ENCODE measurements at regions not wholly inside any gene's neighbourhood (a gene's known extent, or its start where the extent isn't known, plus 50 kb on each side); places are given as distances from the start of the nearest gene placed in this dataset.
A peak's percentile ranks its signal among the peaks of the same experiment; 100 is the strongest.

- no peaks in the 10 kb centered on the region for H3K36me3 Mint-ChIP-seq (ENCODE audit: insufficient read depth, unreplicated experiment)
- Histone ChIP-seq H3K4me1 (no peaks in the 10 kb centered on the region), H3K4me3 (ENCODE audit: low read depth, low read length) (no peak overlapping the region), H3K27me3 (replicated peaks; ENCODE audit: control insufficient read depth, insufficient read depth, low read length) (no peaks in the 10 kb centered on the region), H3K36me3 (ENCODE audit: control insufficient read depth, insufficient read depth, low read length) (no peaks in the 10 kb centered on the region), H3K9me3 (no peaks in the 10 kb centered on the region)
- H3K9me3 Mint-ChIP-seq (ENCODE audit: unreplicated experiment): no peaks in the 10 kb centered on the region
- H3K27me3 Mint-ChIP-seq (ENCODE audit: insufficient read depth, unreplicated experiment): peaks cover 29% of the 10 kb centered on the region
- intact Hi-C loops (cut with micrococcal nuclease; ENCODE audit: unreplicated experiment): loop anchor here (1.0 kb wide), 1 partner anchor 317 kb away; no protein-coding TSS in a partner anchor
- BruUV-seq (replicated peaks): no TSS peak
- ChIA-PET CTCF (interaction anchor here (0.7 to 1.8 kb wide), 2 partner anchors 235 to 317 kb away, joined by 3 to 8 read pairs; no protein-coding TSS in a partner anchor), POLR2A (no interaction called here)
- H3K4me3 Mint-ChIP-seq (ENCODE audit: unreplicated experiment): no peak overlapping the region
- no peak overlapping the region for H3K27ac Mint-ChIP-seq (ENCODE audit: unreplicated experiment)
- DNase-seq: peak in 1 of 2 experiments; percentile 20
- peak; percentile 12 to 36 for TF ChIP-seq CTCF (IDR thresholded peaks at IDR 0.05; ENCODE audit: insufficient read depth in 1 of 2, low read depth in 1 of 2, low read length in 1 of 2, severe bottlenecking in 1 of 2, unreplicated experiment in 1 of 2)
- no peaks in the 10 kb centered on the region for H3K4me1 Mint-ChIP-seq (ENCODE audit: low read depth, unreplicated experiment)
Measured at GRCh38 chr3:193129607-193130006, 111.4 kb upstream of the PLAAT1 start.

- no peak for DNase-seq
- no peaks in the 10 kb centered on the region for H3K4me1 Mint-ChIP-seq (ENCODE audit: low read depth, unreplicated experiment)
- H3K4me1 ChIP-seq: no peaks in the 10 kb centered on the region
- H3K27me3 Mint-ChIP-seq (ENCODE audit: insufficient read depth, unreplicated experiment): peaks cover 28% of the 10 kb centered on the region
- H3K36me3 ChIP-seq (ENCODE audit: control insufficient read depth, insufficient read depth, low read length): no peaks in the 10 kb centered on the region
- H3K9me3 ChIP-seq: no peaks in the 10 kb centered on the region
- H3K27me3 ChIP-seq (replicated peaks; ENCODE audit: control insufficient read depth, insufficient read depth, low read length): no peaks in the 10 kb centered on the region
- BruUV-seq (replicated peaks): no TSS peak
- CTCF ChIA-PET: interaction anchor here (0.6 to 1.8 kb wide), 2 partner anchors 71 to 317 kb away, joined by 3 to 8 read pairs; no protein-coding TSS in a partner anchor
- H3K27ac Mint-ChIP-seq (ENCODE audit: unreplicated experiment): no peak overlapping the region
- TF ChIP-seq CTCF (IDR thresholded peaks at IDR 0.05; ENCODE audit: insufficient read depth in 1 of 2, low read depth in 1 of 2, low read length in 1 of 2, severe bottlenecking in 1 of 2, unreplicated experiment in 1 of 2): no peak
- intact Hi-C loops (cut with micrococcal nuclease; ENCODE audit: unreplicated experiment): no loop called here
- H3K9me3 Mint-ChIP-seq (ENCODE audit: unreplicated experiment): no peaks in the 10 kb centered on the region
- H3K4me3 Mint-ChIP-seq (ENCODE audit: unreplicated experiment): no peak overlapping the region
- no peaks in the 10 kb centered on the region for H3K36me3 Mint-ChIP-seq (ENCODE audit: insufficient read depth, unreplicated experiment)
- POLR2A ChIA-PET: no interaction called here
- no peak overlapping the region for H3K4me3 ChIP-seq (ENCODE audit: low read depth, low read length)
Measured at GRCh38 chr3:193130576-193130975, 110.4 kb upstream of the PLAAT1 start.

GRCh38 chr3:193132241-193132640 lies 108.8 kb upstream of the PLAAT1 start:
- no TSS peak for BruUV-seq (replicated peaks)
- Mint-ChIP-seq H3K36me3 (ENCODE audit: insufficient read depth, unreplicated experiment) (no peaks in the 10 kb centered on the region), H3K4me1 (ENCODE audit: low read depth, unreplicated experiment) (no peaks in the 10 kb centered on the region), H3K27ac (ENCODE audit: unreplicated experiment) (no peak overlapping the region), H3K27me3 (ENCODE audit: insufficient read depth, unreplicated experiment) (peaks cover 15% of the 10 kb centered on the region), H3K4me3 (ENCODE audit: unreplicated experiment) (no peak overlapping the region), H3K9me3 (ENCODE audit: unreplicated experiment) (no peaks in the 10 kb centered on the region)
- POLR2A ChIA-PET: no interaction called here
- Histone ChIP-seq H3K36me3 (ENCODE audit: control insufficient read depth, insufficient read depth, low read length) (no peaks in the 10 kb centered on the region), H3K27me3 (replicated peaks; ENCODE audit: control insufficient read depth, insufficient read depth, low read length) (no peaks in the 10 kb centered on the region), H3K4me3 (ENCODE audit: low read depth, low read length) (no peak overlapping the region), H3K9me3 (no peaks in the 10 kb centered on the region), H3K4me1 (no peaks in the 10 kb centered on the region)
- CTCF ChIA-PET: no interaction called here
- no peak for DNase-seq
- intact Hi-C loops (cut with micrococcal nuclease; ENCODE audit: unreplicated experiment): no loop called here
- TF ChIP-seq CTCF (IDR thresholded peaks at IDR 0.05; ENCODE audit: insufficient read depth in 1 of 2, low read depth in 1 of 2, low read length in 1 of 2, severe bottlenecking in 1 of 2, unreplicated experiment in 1 of 2): no peak

All from Caco-2 (cell line).